ENCODE measurements at regions not wholly inside any gene's neighbourhood (a gene's known extent, or its start where the extent isn't known, plus 50 kb on each side); places are given as distances from the start of the nearest gene placed in this dataset.
A peak's percentile ranks its signal among the peaks of the same experiment; 100 is the strongest.

GRCh38 chr9:16025627-16026026 lies 472.8 kb downstream of the CCDC171 start:
- Histone ChIP-seq H3K9me3 (replicated peaks; ENCODE audit: low read length) (no peaks in the 10 kb centered on the region), H3K4me2 (ENCODE audit: low read length) (no peak overlapping the region), H3K27me3 (ENCODE audit: control insufficient read depth, insufficient read depth, low read length) (no peaks in the 10 kb centered on the region), H3K9ac (ENCODE audit: low read depth, low read length) (no peak overlapping the region), H3K4me3 (ENCODE audit: low read length) (no peak overlapping the region), H3K36me3 (ENCODE audit: insufficient read depth, low read length) (no peaks in the 10 kb centered on the region), H3K4me1 (ENCODE audit: control insufficient read depth, insufficient read depth, low read length) (peaks cover 64% of the 10 kb centered on the region)

- no peak overlapping the region for H3K9ac ChIP-seq (ENCODE audit: low read depth, low read length)
- H3K4me1 ChIP-seq (ENCODE audit: control insufficient read depth, insufficient read depth, low read length) = peaks cover 77% of the 10 kb centered on the region
- H3K4me3 ChIP-seq (ENCODE audit: low read length) = no peak overlapping the region
- no peak overlapping the region for H3K4me2 ChIP-seq (ENCODE audit: low read length)
- no peaks in the 10 kb centered on the region for H3K36me3 ChIP-seq (ENCODE audit: insufficient read depth, low read length)
- H3K27me3 ChIP-seq (ENCODE audit: control insufficient read depth, insufficient read depth, low read length) = no peaks in the 10 kb centered on the region
- no peaks in the 10 kb centered on the region for H3K9me3 ChIP-seq (replicated peaks; ENCODE audit: low read length)
These were observed 474.0 kb downstream of the CCDC171 start for GRCh38 chr9:16026886-16027285.

- no peaks in the 10 kb centered on the region for H3K36me3 ChIP-seq (ENCODE audit: insufficient read depth, low read length)
- H3K9me3 ChIP-seq (replicated peaks; ENCODE audit: low read length) = no peaks in the 10 kb centered on the region
- H3K4me2 ChIP-seq (ENCODE audit: low read length) = peak overlapping the region; percentile 14
- H3K4me3 ChIP-seq (ENCODE audit: low read length) = no peak overlapping the region
- no peaks in the 10 kb centered on the region for H3K27me3 ChIP-seq (ENCODE audit: control insufficient read depth, insufficient read depth, low read length)
- peak overlapping the region; percentile 75 for H3K9ac ChIP-seq (ENCODE audit: low read depth, low read length)
- peaks cover 78% of the 10 kb centered on the region for H3K4me1 ChIP-seq (ENCODE audit: control insufficient read depth, insufficient read depth, low read length)
These were observed 475.7 kb downstream of the CCDC171 start for GRCh38 chr9:16028548-16028947.

DNA sequence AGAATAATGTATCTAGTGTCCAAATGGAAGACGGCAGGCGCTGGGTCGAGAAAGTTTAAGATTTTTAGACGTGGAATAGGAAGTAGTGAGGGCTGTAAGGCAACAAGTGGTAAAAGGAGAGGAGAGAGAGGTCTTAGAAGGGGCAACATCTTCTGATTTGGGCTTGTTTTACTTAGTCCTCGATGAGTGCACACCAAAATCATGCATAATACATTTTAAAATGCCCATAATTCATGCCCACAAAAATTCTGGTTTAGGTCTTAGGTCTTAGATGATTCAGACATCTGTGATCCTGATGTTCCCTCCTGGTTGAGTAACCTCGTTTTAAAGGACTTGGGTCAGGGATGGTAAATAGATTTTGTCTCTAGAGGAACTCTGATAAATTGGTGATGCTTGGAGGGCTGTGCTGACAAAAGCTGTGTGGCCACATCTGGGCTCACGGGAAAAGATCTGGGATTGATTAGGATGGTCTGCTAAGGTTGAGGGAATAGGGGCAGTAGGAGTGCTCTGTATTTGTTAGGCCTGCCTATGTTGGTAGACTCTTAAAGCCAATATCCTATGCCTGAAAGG lies 476.3 kb downstream of the CCDC171 start:
- Histone ChIP-seq H3K36me3 (ENCODE audit: insufficient read depth, low read length) (no peaks in the 10 kb centered on the region), H3K4me1 (ENCODE audit: control insufficient read depth, insufficient read depth, low read length) (peaks cover 73% of the 10 kb centered on the region), H3K4me2 (ENCODE audit: low read length) (peak overlapping the region; percentile 14), H3K27me3 (ENCODE audit: control insufficient read depth, insufficient read depth, low read length) (no peaks in the 10 kb centered on the region), H3K4me3 (ENCODE audit: low read length) (no peak overlapping the region), H3K9me3 (replicated peaks; ENCODE audit: low read length) (no peaks in the 10 kb centered on the region), H3K9ac (ENCODE audit: low read depth, low read length) (peak overlapping the region; percentile 75)

DNA sequence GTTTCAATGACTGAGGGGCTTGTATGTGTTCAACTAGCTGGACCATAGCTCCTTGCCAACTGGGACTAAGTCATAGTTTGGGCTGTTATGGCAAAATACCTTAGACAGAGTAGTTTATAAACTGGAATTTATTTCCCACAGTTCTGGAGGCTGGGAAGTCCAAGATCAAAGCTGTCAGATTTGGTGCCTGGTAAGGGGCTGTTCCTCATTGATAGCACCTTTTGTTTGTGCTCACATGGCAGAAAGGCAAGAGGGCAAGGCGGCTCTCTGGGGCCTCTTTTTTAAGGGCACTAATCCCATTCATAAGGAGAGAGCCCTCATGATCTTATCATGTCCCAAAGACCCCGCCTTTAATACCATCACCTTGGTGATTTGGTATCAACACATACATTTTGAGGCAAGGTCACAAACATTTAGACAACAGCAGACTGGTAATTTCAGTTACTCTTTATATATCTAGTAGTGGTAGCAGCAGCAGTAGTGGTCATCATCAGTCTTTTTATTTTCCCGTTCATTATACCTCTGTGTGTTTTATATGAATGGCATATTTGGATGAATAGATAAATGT lies 477.0 kb downstream of the CCDC171 start:
- no peaks in the 10 kb centered on the region for H3K9me3 ChIP-seq (replicated peaks; ENCODE audit: low read length)
- no peak overlapping the region for H3K4me3 ChIP-seq (ENCODE audit: low read length)
- H3K36me3 ChIP-seq (ENCODE audit: insufficient read depth, low read length) = no peaks in the 10 kb centered on the region
- peaks cover 67% of the 10 kb centered on the region for H3K4me1 ChIP-seq (ENCODE audit: control insufficient read depth, insufficient read depth, low read length)
- peak overlapping the region; percentile 43 for H3K9ac ChIP-seq (ENCODE audit: low read depth, low read length)
- H3K27me3 ChIP-seq (ENCODE audit: control insufficient read depth, insufficient read depth, low read length) = no peaks in the 10 kb centered on the region
- H3K4me2 ChIP-seq (ENCODE audit: low read length) = no peak overlapping the region

DNA sequence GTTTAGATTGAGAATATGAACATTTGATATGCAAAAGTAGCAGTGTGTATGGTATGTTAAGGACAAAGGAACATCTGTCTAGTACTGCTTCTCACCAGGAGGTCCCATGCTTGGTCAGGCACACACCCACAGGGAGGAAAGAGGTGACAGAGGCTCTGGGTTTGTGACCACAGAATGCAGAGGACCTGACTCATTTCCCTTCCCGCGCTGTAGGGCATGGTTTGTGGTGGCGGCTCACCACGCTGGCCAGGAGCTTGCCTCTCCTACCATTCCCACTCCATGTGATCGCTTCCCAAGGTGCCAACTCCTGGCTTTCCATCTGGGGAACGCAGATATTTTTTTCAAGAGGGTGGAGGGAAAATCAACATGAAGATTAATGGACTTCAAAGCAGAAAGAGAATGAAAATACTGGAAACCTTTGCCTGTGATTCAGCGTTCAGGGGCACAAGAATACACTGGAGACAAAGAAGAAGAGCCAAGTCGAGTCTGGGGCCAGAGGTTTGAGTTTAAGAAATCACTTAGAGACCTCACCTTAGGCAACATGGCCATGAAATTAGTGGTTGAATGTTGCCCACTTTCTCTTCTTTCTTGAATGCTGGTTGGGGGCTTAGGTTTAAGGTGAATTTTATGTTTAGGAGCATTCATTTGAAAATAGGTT lies 477.8 kb downstream of the CCDC171 start:
- Histone ChIP-seq H3K4me1 (ENCODE audit: control insufficient read depth, insufficient read depth, low read length) (peaks cover 62% of the 10 kb centered on the region), H3K27me3 (ENCODE audit: control insufficient read depth, insufficient read depth, low read length) (no peaks in the 10 kb centered on the region), H3K9me3 (replicated peaks; ENCODE audit: low read length) (no peaks in the 10 kb centered on the region), H3K4me3 (ENCODE audit: low read length) (no peak overlapping the region), H3K9ac (ENCODE audit: low read depth, low read length) (peak overlapping the region; percentile 68), H3K4me2 (ENCODE audit: low read length) (peak overlapping the region; percentile 25), H3K36me3 (ENCODE audit: insufficient read depth, low read length) (no peaks in the 10 kb centered on the region)

DNA sequence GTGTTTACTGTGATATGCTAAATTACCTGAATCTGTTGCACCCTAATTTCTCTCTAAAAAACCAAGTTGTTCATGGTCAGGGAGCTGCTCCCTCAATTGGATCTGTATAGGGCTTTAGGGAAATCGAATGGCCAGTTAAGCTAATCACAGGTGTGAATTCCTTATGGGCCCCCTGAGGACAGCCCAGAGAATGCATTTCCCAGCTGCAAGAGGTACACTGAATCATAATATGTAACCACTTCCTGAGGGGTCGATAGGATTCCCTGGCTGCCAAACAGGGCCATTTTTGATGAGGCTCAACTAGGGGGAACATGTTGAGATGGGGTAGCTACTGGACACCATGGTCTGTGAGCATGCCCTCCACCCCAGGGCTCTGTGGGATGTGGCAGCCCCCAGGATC lies 478.6 kb downstream of the CCDC171 start:
- H3K4me2 ChIP-seq (ENCODE audit: low read length) = no peak overlapping the region
- no peaks in the 10 kb centered on the region for H3K9me3 ChIP-seq (replicated peaks; ENCODE audit: low read length)
- peaks cover 62% of the 10 kb centered on the region for H3K4me1 ChIP-seq (ENCODE audit: control insufficient read depth, insufficient read depth, low read length)
- H3K9ac ChIP-seq (ENCODE audit: low read depth, low read length) = peak overlapping the region; percentile 68
- no peaks in the 10 kb centered on the region for H3K36me3 ChIP-seq (ENCODE audit: insufficient read depth, low read length)
- H3K4me3 ChIP-seq (ENCODE audit: low read length) = no peak overlapping the region
- H3K27me3 ChIP-seq (ENCODE audit: control insufficient read depth, insufficient read depth, low read length) = no peaks in the 10 kb centered on the region

DNA sequence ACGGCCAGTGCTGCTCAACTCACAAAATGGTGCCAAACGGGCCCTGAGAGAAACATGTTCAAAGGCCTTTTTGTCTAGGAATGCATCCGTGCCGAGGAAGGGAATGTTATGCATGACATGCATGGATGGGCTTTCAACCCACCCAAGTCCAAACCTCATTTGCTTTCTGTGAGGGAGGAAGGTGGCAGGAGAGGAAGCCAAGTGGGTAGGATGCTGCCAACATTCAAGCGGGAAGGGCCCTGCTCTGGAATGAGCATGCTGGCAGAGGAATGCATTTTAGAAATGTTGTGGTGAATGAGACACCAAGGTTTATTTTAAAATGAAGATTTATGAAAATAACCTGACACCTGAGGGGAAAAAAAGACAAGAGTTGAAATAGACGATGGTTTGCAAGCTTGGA lies 479.1 kb downstream of the CCDC171 start:
- Histone ChIP-seq H3K9ac (ENCODE audit: low read depth, low read length) (peak overlapping the region; percentile 68), H3K4me2 (ENCODE audit: low read length) (no peak overlapping the region), H3K4me3 (ENCODE audit: low read length) (no peak overlapping the region), H3K36me3 (ENCODE audit: insufficient read depth, low read length) (no peaks in the 10 kb centered on the region), H3K9me3 (replicated peaks; ENCODE audit: low read length) (no peaks in the 10 kb centered on the region), H3K27me3 (ENCODE audit: control insufficient read depth, insufficient read depth, low read length) (no peaks in the 10 kb centered on the region), H3K4me1 (ENCODE audit: control insufficient read depth, insufficient read depth, low read length) (peaks cover 62% of the 10 kb centered on the region)

DNA sequence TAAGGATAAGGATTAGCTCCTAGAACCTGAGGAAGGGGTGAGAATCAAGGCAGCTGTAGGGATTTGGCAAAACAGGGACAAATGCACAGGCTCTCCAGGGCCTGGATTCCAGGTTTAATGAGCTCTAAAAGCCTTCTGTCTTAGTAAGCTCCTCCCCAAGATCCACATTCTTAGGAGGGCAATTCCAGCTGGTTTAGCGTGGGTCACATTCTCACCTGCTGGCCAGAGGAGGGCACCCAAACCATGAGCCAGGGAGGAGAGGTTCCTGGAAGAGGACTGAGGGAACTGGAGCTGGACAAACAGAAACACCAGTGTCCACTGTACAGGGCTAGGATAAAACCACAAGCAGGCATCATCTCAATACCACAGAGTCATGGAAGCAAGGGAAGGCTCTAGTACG lies 480.0 kb downstream of the CCDC171 start:
- Histone ChIP-seq H3K36me3 (ENCODE audit: insufficient read depth, low read length) (no peaks in the 10 kb centered on the region), H3K9me3 (replicated peaks; ENCODE audit: low read length) (no peaks in the 10 kb centered on the region), H3K4me2 (ENCODE audit: low read length) (no peak overlapping the region)

DNA sequence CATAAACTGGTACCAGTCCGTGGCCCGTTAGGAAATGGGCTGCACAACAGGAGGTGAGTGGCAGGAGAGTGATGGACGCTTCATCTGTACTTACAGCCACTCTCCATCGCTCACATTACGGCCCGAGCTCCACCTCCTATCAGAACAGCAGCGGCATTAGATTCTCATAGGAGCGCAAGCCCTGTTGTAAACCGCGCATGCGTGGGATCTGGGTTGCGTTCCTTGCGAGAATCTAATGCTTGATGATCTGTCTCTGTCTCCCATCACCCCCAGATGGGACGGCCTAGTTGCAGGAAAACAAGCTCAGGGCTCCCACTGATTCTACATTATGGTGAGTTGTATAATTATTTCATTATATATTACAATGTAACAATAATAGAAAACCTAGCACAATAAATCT lies 480.4 kb downstream of the CCDC171 start:
- no peaks in the 10 kb centered on the region for H3K36me3 ChIP-seq (ENCODE audit: insufficient read depth, low read length)
- H3K27me3 ChIP-seq (ENCODE audit: control insufficient read depth, insufficient read depth, low read length) = no peaks in the 10 kb centered on the region
- H3K4me1 ChIP-seq (ENCODE audit: control insufficient read depth, insufficient read depth, low read length) = peaks cover 50% of the 10 kb centered on the region
- H3K9me3 ChIP-seq (replicated peaks; ENCODE audit: low read length) = no peaks in the 10 kb centered on the region
- H3K4me3 ChIP-seq (ENCODE audit: low read length) = no peak overlapping the region
- H3K4me2 ChIP-seq (ENCODE audit: low read length) = no peak overlapping the region
- no peak overlapping the region for H3K9ac ChIP-seq (ENCODE audit: low read depth, low read length)

More for the DNA sequence above, 480.0 kb downstream of the CCDC171 start:
- Histone ChIP-seq H3K4me3 (ENCODE audit: low read length) (no peak overlapping the region), H3K4me1 (ENCODE audit: control insufficient read depth, insufficient read depth, low read length) (peaks cover 55% of the 10 kb centered on the region), H3K27me3 (ENCODE audit: control insufficient read depth, insufficient read depth, low read length) (no peaks in the 10 kb centered on the region), H3K9ac (ENCODE audit: low read depth, low read length) (peak overlapping the region; percentile 42)

- Histone ChIP-seq H3K27me3 (ENCODE audit: control insufficient read depth, insufficient read depth, low read length) (no peaks in the 10 kb centered on the region), H3K36me3 (ENCODE audit: insufficient read depth, low read length) (no peaks in the 10 kb centered on the region), H3K4me1 (ENCODE audit: control insufficient read depth, insufficient read depth, low read length) (peaks cover 42% of the 10 kb centered on the region), H3K9ac (ENCODE audit: low read depth, low read length) (no peak overlapping the region), H3K4me3 (ENCODE audit: low read length) (no peak overlapping the region), H3K4me2 (ENCODE audit: low read length) (no peak overlapping the region), H3K9me3 (replicated peaks; ENCODE audit: low read length) (no peaks in the 10 kb centered on the region)
These were observed 481.3 kb downstream of the CCDC171 start for GRCh38 chr9:16033921-16034691.
